Tibial nerve (tissue), 4 donors: ENCODE measurements at regions not wholly inside any gene's neighbourhood (a gene's known extent, or its start where the extent isn't known, plus 50 kb on each side); places are given as distances from the start of the nearest gene placed in this dataset.

ENCODE experiments used
- DNase-seq, 2 donors: peaks; one replicate each; pipeline ENCODE4 v3.0.0-alpha.2; 2019; ENCODE audit warnings: low spot score in 2 of 2
- H3K27ac ChIP-seq, 4 donors: fragments of 200-600 bp; sonication (generic) in 3 of 4; one replicate each; pipeline ENCODE4 v1.5.1; 2017 to 2019; ENCODE audit warnings: mild to moderate bottlenecking in 1 of 4
- H3K27me3 ChIP-seq, 2 donors: fragments of 200-600 bp; sonication (generic) in 1 of 2; one replicate each; pipeline versions ENCODE4 v1.5.1 to v1.6.0; 2017 to 2019
- H3K36me3 ChIP-seq, 3 donors: fragments of 200-600 bp; sonication (generic); one replicate each; pipeline ENCODE4 v1.5.1; 2018 to 2019
- H3K4me1 ChIP-seq, 4 donors: fragments of 200-600 bp; sonication (generic) in 3 of 4; one replicate each; pipeline ENCODE4 v1.5.1; 2017 to 2019
- H3K4me3 ChIP-seq, 4 donors: fragments of 200-600 bp; sonication (generic) in 3 of 4; one replicate each; pipeline ENCODE4 v1.5.1; 2017 to 2019; ENCODE audit warnings: mild to moderate bottlenecking in 1 of 4, moderate library complexity in 1 of 4
- H3K9me3 ChIP-seq, 4 donors: fragments of 200-600 bp; sonication (generic) in 3 of 4; one replicate each; pipeline ENCODE4 v1.5.1; 2017 to 2019
- EP300 ChIP-seq, 2 donors: sonication (generic); formaldehyde crosslinking; IDR thresholded peaks; one replicate each; pipeline ENCODE4 v1.6.1; 2017; ENCODE audit warnings: antibody characterized with exemption in 2 of 2, mild to moderate bottlenecking in 1 of 2
- POLR2A ChIP-seq, 2 donors: fragments of 450-650 bp; IDR thresholded peaks; one replicate each; pipeline ENCODE4 v1.6.1; 2017; ENCODE audit warnings: antibody characterized with exemption in 2 of 2, mild to moderate bottlenecking in 2 of 2, moderate library complexity in 2 of 2
- WGBS, 2 donors: methylation state at CpG; one replicate each; pipeline ENCODE4 v1.1.5; 2018; 5-methylcytosine and 5-hydroxymethylcytosine counted together
- TF ChIP-seq, protein P1 (sequence below), 5 experiments: fragments of 200-600 bp in 3 of 5; fragments of 450-650 bp in 2 of 5; sonication (generic) in 3 of 5; IDR thresholded peaks; one replicate each; pipeline ENCODE4 v1.5.1; 2016 to 2019; ENCODE audit warnings: antibody characterized with exemption in 5 of 5, mild to moderate bottlenecking in 3 of 5, moderate library complexity in 2 of 5

GRCh38 chr7:51517187-51517586 is 200.6 kb upstream of the COBL start:
- H3K27me3 ChIP-seq = no peaks in the 10 kb centered on the region
- 65 to 69% methylated on average over 4 of the region's 4 CpGs for WGBS, 2 donors

GRCh38 chr7:51501620-51502019 is 185.0 kb upstream of the COBL start:
- DNase-seq = no peak
- Histone ChIP-seq H3K27ac (no peak overlapping the region), H3K4me1 (no peaks in the 10 kb centered on the region), H3K27me3 (no peaks in the 10 kb centered on the region), H3K9me3 (peaks cover 0 to 3% (median 0%) of the 10 kb centered on the region in 4 donors), H3K4me3 (no peak overlapping the region), H3K36me3 (no peaks in the 10 kb centered on the region)
- 55 to 62% methylated on average over 5 of the region's 5 CpGs for WGBS, 2 donors
- TF ChIP-seq, protein P1, sequence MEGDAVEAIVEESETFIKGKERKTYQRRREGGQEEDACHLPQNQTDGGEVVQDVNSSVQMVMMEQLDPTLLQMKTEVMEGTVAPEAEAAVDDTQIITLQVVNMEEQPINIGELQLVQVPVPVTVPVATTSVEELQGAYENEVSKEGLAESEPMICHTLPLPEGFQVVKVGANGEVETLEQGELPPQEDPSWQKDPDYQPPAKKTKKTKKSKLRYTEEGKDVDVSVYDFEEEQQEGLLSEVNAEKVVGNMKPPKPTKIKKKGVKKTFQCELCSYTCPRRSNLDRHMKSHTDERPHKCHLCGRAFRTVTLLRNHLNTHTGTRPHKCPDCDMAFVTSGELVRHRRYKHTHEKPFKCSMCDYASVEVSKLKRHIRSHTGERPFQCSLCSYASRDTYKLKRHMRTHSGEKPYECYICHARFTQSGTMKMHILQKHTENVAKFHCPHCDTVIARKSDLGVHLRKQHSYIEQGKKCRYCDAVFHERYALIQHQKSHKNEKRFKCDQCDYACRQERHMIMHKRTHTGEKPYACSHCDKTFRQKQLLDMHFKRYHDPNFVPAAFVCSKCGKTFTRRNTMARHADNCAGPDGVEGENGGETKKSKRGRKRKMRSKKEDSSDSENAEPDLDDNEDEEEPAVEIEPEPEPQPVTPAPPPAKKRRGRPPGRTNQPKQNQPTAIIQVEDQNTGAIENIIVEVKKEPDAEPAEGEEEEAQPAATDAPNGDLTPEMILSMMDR (IDR thresholded peaks at IDR 0.05) = no peak
- TF ChIP-seq POLR2A (IDR thresholded peaks at IDR 0.05) = no peak
- TF ChIP-seq EP300 (IDR thresholded peaks at IDR 0.05) = no peak

More at GRCh38 chr7:51517187-51517586, 200.6 kb upstream of the COBL start:
- TF ChIP-seq, protein P1 (IDR thresholded peaks at IDR 0.05) = no peak
- TF ChIP-seq EP300 (IDR thresholded peaks at IDR 0.05) (no peak), POLR2A (IDR thresholded peaks at IDR 0.05) (no peak)
- H3K9me3 ChIP-seq = no peaks in the 10 kb centered on the region
- H3K27ac ChIP-seq = no peak overlapping the region
- H3K36me3 ChIP-seq = no peaks in the 10 kb centered on the region
- H3K4me1 ChIP-seq = no peaks in the 10 kb centered on the region
- no peak overlapping the region for H3K4me3 ChIP-seq
- DNase-seq = no peak

DNA sequence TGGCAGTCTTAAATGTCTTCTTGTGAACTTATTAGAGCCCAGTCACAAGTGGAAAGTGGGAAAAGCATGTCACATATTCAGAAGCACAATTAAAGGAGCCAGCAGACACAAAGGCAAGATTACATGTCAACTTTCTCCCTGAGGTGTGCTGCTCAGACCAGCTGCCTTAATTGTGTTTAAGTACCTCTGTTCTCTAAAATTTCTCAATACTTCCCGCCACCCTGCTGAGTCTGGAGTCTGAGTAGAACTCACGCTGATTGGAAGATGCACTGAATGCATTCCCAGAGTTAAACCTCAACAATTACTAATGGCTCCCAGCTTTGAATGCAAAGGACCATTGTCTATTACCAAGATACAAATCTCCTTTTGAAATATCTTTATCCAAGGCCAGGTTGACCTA is 166.4 kb upstream of the COBL start:
- Histone ChIP-seq H3K27me3 (no peaks in the 10 kb centered on the region), H3K9me3 (peaks cover 0 to 9% (median 0%) of the 10 kb centered on the region in 4 donors), H3K4me1 (no peaks in the 10 kb centered on the region), H3K4me3 (no peak overlapping the region), H3K27ac (no peak overlapping the region), H3K36me3 (no peaks in the 10 kb centered on the region)
- TF ChIP-seq EP300 (IDR thresholded peaks at IDR 0.05) (no peak), POLR2A (IDR thresholded peaks at IDR 0.05) (no peak)
- TF ChIP-seq, protein P1 (IDR thresholded peaks at IDR 0.05) = no peak
- WGBS, 2 donors = 62 to 72% methylated on average over 2 of the region's 2 CpGs
- no peak for DNase-seq

DNA sequence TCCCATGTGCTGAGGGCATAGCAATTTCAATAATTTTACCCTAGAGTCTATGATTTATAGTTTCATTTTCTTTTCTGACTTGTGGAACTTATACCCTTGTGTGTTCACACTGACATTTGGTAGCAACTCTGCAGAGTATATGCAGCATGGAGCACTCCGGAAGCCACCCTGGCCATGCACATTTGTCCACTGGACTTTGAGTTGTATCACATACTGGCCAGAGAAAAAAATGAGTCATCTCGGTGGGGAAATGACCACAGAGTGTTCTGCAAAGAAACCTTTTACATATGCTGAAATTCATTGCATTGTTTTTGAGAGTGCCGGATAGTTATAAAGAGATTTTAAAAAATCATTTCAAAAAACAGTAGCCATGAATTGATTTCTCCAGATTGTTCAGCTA is 164.8 kb upstream of the COBL start:
- no peak for TF ChIP-seq EP300 (IDR thresholded peaks at IDR 0.05)
- TF ChIP-seq, protein P1 (IDR thresholded peaks at IDR 0.05) = no peak
- TF ChIP-seq POLR2A (IDR thresholded peaks at IDR 0.05) = no peak
- H3K4me1 ChIP-seq = no peaks in the 10 kb centered on the region
- H3K36me3 ChIP-seq = no peaks in the 10 kb centered on the region
- H3K27me3 ChIP-seq = no peaks in the 10 kb centered on the region
- H3K27ac ChIP-seq = no peak overlapping the region
- WGBS, 2 donors = 80 to 88% methylated on average over 3 of the region's 3 CpGs
- peaks cover 0 to 11% (median 0%) of the 10 kb centered on the region in 4 donors for H3K9me3 ChIP-seq
- DNase-seq = no peak
- no peak overlapping the region for H3K4me3 ChIP-seq

DNA sequence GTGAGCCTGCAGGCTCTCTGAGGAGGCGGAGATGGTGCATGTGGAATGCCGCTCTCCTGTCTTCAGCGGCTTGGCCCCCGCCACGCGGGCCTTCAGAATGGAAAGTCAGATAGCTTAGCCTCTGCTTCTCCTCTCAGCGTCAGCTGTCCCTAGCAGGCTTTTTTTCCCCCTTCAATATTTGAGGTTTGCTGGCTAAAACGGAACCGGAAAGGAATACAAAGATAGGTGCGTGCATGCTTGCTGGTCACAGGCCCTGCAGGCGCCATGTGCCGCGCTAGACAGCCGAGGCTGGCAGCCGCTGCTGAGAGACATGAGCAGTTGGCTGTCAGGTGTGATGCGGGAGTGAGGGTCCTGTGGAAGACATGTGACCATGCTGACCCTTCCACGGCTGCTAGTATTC is 161.2 kb upstream of the COBL start:
- Histone ChIP-seq H3K27me3 (no peaks in the 10 kb centered on the region), H3K9me3 (peaks cover 0 to 13% (median 0%) of the 10 kb centered on the region in 4 donors), H3K4me1 (no peaks in the 10 kb centered on the region), H3K4me3 (no peak overlapping the region), H3K36me3 (no peaks in the 10 kb centered on the region), H3K27ac (no peak overlapping the region)
- no peak for TF ChIP-seq EP300 (IDR thresholded peaks at IDR 0.05)
- no peak for TF ChIP-seq POLR2A (IDR thresholded peaks at IDR 0.05)
- TF ChIP-seq, protein P1 (IDR thresholded peaks at IDR 0.05) = no peak
- 89 to 92% methylated on average over 17 of the region's 17 CpGs for WGBS, 2 donors
- no peak for DNase-seq
